CD14-positive monocyte (primary cell): ENCODE measurements at regions not wholly inside any gene's neighbourhood (a gene's known extent, or its start where the extent isn't known, plus 50 kb on each side); places are given as distances from the start of the nearest gene placed in this dataset.

Experiments
- DNase-seq, 3 donors: peaks; one replicate each; pipeline ENCODE4 v3.0.0-alpha.2; 2011 to 2022
- H2AFZ ChIP-seq: 2 replicates; pipeline ENCODE4 v1.6.0; 2012; ENCODE audit warnings: mild to moderate bottlenecking, low read depth, low read length, inconsistent platforms; ENCODE audit not compliant: insufficient read depth, poor library complexity, severe bottlenecking
- H3K27ac ChIP-seq, 2 donors: 1 replicate in 1 of 2; 2 replicates in 1 of 2; pipeline ENCODE4 v1.5.1; 2012 to 2013; ENCODE audit warnings: low read length in 2 of 2, control low read depth in 1 of 2, inconsistent platforms in 1 of 2, low read depth in 1 of 2, mild to moderate bottlenecking in 1 of 2
- H3K27me3 ChIP-seq, 2 donors: one replicate each; pipeline versions ENCODE4 v1.6.0 to v1.6.1; 2011 to 2013; ENCODE audit warnings: low read length in 2 of 2; ENCODE audit not compliant: control insufficient read depth in 2 of 2, insufficient read depth in 2 of 2
- H3K36me3 ChIP-seq, 2 donors: replicated peaks in 1 of 2; 1 replicate in 1 of 2; 2 replicates in 1 of 2; pipeline versions ENCODE4 v1.5.1 to v1.6.1; 2012 to 2013; ENCODE audit warnings: low read length in 2 of 2, control low read depth in 1 of 2, inconsistent platforms in 1 of 2, mild to moderate bottlenecking in 1 of 2; ENCODE audit not compliant: insufficient read depth in 2 of 2, control insufficient read depth in 1 of 2
- H3K4me1 ChIP-seq, 2 donors: 1 replicate in 1 of 2; 2 replicates in 1 of 2; pipeline versions ENCODE4 v1.5.1 to v1.6.1; 2012 to 2013; ENCODE audit warnings: low read length in 2 of 2, control low read depth in 1 of 2, inconsistent platforms in 1 of 2, mild to moderate bottlenecking in 1 of 2, moderate library complexity in 1 of 2; ENCODE audit not compliant: insufficient read depth in 2 of 2, control insufficient read depth in 1 of 2
- H3K4me2 ChIP-seq: replicated peaks from 2 replicates; pipeline ENCODE3; 2012; ENCODE audit warnings: low read length, moderate library complexity, mild to moderate bottlenecking; ENCODE audit not compliant: poor library complexity, severe bottlenecking; ENCODE audit errors: extremely low read depth
- H3K4me3 ChIP-seq, 3 experiments: fragments of 200-600 bp in 1 of 3; sonication (generic) in 1 of 3; replicated peaks in 1 of 3; 1 replicate in 2 of 3; 2 replicates in 1 of 3; pipeline ENCODE4 v1.5.1; 2011 to 2013; ENCODE audit warnings: low read length in 3 of 3, mild to moderate bottlenecking in 3 of 3, control low read depth in 2 of 3, low read depth in 2 of 3, inconsistent platforms in 1 of 3, moderate library complexity in 1 of 3
- H3K79me2 ChIP-seq: 2 replicates; pipeline ENCODE4 v1.6.0; 2012; ENCODE audit warnings: mild to moderate bottlenecking, control low read depth, inconsistent platforms, low read length, moderate library complexity; ENCODE audit not compliant: insufficient read depth
- H3K9ac ChIP-seq: 2 replicates; pipeline ENCODE4 v1.6.0; 2017; ENCODE audit warnings: low read length, mild to moderate bottlenecking; ENCODE audit not compliant: insufficient read depth, poor library complexity, severe bottlenecking
- H3K9me3 ChIP-seq, 2 donors: replicated peaks in 1 of 2; 1 replicate in 1 of 2; 2 replicates in 1 of 2; pipeline versions ENCODE4 v1.5.1 to v1.6.1; 2012 to 2013; ENCODE audit warnings: low read length in 2 of 2, control low read depth in 1 of 2; ENCODE audit not compliant: control insufficient read depth in 1 of 2, insufficient read depth in 1 of 2
- H4K20me1 ChIP-seq: 2 replicates; pipeline ENCODE4 v1.6.0; 2012; ENCODE audit warnings: mild to moderate bottlenecking, low read length, control low read depth, moderate library complexity; ENCODE audit not compliant: insufficient read depth
- H3K27ac Mint-ChIP-seq, 7 donors: one replicate each; pipeline ENCODE4 v1.8.0; 2020; ENCODE audit warnings: mild to moderate bottlenecking in 7 of 7, mixed read lengths in 7 of 7, moderate library complexity in 6 of 7, inconsistent platforms in 2 of 7
- H3K27me3 Mint-ChIP-seq, 3 donors: one replicate each; pipeline ENCODE4 v1.8.0; 2021 to 2022; ENCODE audit warnings: low read depth in 3 of 3, mild to moderate bottlenecking in 3 of 3, mixed read lengths in 3 of 3, moderate library complexity in 3 of 3, inconsistent platforms in 1 of 3
- H3K36me3 Mint-ChIP-seq, 2 donors: one replicate each; pipeline ENCODE4 v1.8.0; 2020; ENCODE audit warnings: mixed read lengths in 2 of 2, inconsistent platforms in 1 of 2, mild to moderate bottlenecking in 1 of 2
- H3K4me1 Mint-ChIP-seq: one replicate; pipeline ENCODE4 v1.8.0; 2020; ENCODE audit warnings: mild to moderate bottlenecking, mixed read lengths
- H3K4me3 Mint-ChIP-seq, 2 donors: one replicate each; pipeline ENCODE4 v1.8.0; 2020; ENCODE audit warnings: mild to moderate bottlenecking in 2 of 2, mixed read lengths in 2 of 2, moderate library complexity in 1 of 2
- H3K9me3 Mint-ChIP-seq, 7 donors: one replicate each; pipeline ENCODE4 v1.8.0; 2020 to 2022; ENCODE audit warnings: mixed read lengths in 7 of 7, mild to moderate bottlenecking in 6 of 7, moderate library complexity in 6 of 7, inconsistent platforms in 2 of 7
- WGBS: methylation state at CpG from one replicate; pipeline ENCODE4 v1.1.5; 2013; ENCODE audit warnings: missing lambda C conversion rate; ENCODE audit not compliant: insufficient coverage; 5-methylcytosine and 5-hydroxymethylcytosine counted together
- intact Hi-C, 2 donors: fragments of 100-400 bp; cut with micrococcal nuclease; formaldehyde crosslinking; loops; one replicate each; pipeline versions ENCODE4 v1.15.0 to v1.15.1; 2023
- TF ChIP-seq, protein P1 (sequence below): fragments of 200-600 bp; IDR thresholded peaks from one replicate; pipeline ENCODE4 v1.8.0; 2022; ENCODE audit warnings: antibody characterized with exemption, mild to moderate bottlenecking

- no peak overlapping the region for H3K4me3 ChIP-seq
- no peak overlapping the region for H3K9ac ChIP-seq
- H3K27ac ChIP-seq: no peak overlapping the region
- no peak overlapping the region for H3K27ac Mint-ChIP-seq
- H3K36me3 Mint-ChIP-seq: no peaks in the 10 kb centered on the region
- peaks cover 0 to 10% (median 4%) of the 10 kb centered on the region in 7 donors for H3K9me3 Mint-ChIP-seq
- H3K27me3 Mint-ChIP-seq: peaks cover 0 to 2% (median 0%) of the 10 kb centered on the region in 3 donors
- no peak overlapping the region for H2AFZ ChIP-seq
- no peak for DNase-seq
- no peak overlapping the region for H3K4me2 ChIP-seq
- H4K20me1 ChIP-seq: no peaks in the 10 kb centered on the region
- no peaks in the 10 kb centered on the region for H3K79me2 ChIP-seq
- H3K4me1 Mint-ChIP-seq: no peaks in the 10 kb centered on the region
- H3K4me3 Mint-ChIP-seq: no peak overlapping the region
- no peaks in the 10 kb centered on the region for H3K36me3 ChIP-seq
- H3K9me3 ChIP-seq: peaks cover 0 to 4% of the 10 kb centered on the region in 2 donors
- no peaks in the 10 kb centered on the region for H3K4me1 ChIP-seq
- TF ChIP-seq, protein P1, sequence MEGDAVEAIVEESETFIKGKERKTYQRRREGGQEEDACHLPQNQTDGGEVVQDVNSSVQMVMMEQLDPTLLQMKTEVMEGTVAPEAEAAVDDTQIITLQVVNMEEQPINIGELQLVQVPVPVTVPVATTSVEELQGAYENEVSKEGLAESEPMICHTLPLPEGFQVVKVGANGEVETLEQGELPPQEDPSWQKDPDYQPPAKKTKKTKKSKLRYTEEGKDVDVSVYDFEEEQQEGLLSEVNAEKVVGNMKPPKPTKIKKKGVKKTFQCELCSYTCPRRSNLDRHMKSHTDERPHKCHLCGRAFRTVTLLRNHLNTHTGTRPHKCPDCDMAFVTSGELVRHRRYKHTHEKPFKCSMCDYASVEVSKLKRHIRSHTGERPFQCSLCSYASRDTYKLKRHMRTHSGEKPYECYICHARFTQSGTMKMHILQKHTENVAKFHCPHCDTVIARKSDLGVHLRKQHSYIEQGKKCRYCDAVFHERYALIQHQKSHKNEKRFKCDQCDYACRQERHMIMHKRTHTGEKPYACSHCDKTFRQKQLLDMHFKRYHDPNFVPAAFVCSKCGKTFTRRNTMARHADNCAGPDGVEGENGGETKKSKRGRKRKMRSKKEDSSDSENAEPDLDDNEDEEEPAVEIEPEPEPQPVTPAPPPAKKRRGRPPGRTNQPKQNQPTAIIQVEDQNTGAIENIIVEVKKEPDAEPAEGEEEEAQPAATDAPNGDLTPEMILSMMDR: no peak
- intact Hi-C loops: no loop called here
- no peaks in the 10 kb centered on the region for H3K27me3 ChIP-seq
Measured at GRCh38 chr12:127657036-127657435, 609.9 kb upstream of the TMEM132C start.

DNA sequence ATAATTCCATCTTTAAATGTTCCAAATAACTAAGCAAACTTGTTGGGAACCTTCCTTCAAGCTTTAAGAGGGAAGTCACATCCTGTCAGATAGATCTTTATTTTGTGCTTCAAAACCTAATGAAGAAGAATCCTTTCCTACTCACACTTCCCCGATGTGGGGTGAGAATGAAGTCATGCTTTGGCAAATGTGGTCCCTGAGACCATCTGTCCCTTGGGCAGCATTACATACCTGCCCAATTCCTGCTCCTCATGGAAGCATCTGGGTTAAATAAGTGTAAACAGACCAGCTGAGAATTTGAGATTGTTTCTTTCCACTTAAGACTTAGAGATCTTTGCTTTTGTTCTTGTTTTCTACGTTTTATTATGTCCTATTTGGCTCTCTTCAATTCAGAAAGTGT is 606.0 kb upstream of the TMEM132C start:
- no peak overlapping the region for H3K4me2 ChIP-seq
- no peaks in the 10 kb centered on the region for H3K4me1 ChIP-seq
- DNase-seq: no peak
- Mint-ChIP-seq H3K36me3 (no peaks in the 10 kb centered on the region), H3K9me3 (peaks cover 0 to 6% (median 3%) of the 10 kb centered on the region in 7 donors), H3K4me3 (no peak overlapping the region), H3K27me3 (peaks cover 0 to 2% (median 1%) of the 10 kb centered on the region in 3 donors), H3K27ac (no peak overlapping the region), H3K4me1 (no peaks in the 10 kb centered on the region)
- no peaks in the 10 kb centered on the region for H4K20me1 ChIP-seq
- intact Hi-C loops: no loop called here
- H3K27me3 ChIP-seq: no peaks in the 10 kb centered on the region
- TF ChIP-seq, protein P1: no peak
- H3K27ac ChIP-seq: no peak overlapping the region
- no peak overlapping the region for H3K9ac ChIP-seq
- H2AFZ ChIP-seq: no peak overlapping the region
- no peaks in the 10 kb centered on the region for H3K36me3 ChIP-seq
- no peaks in the 10 kb centered on the region for H3K79me2 ChIP-seq
- no peak overlapping the region for H3K4me3 ChIP-seq
- WGBS: no CpG with 5 or more reads among the region's 2 CpGs
- no peaks in the 10 kb centered on the region for H3K9me3 ChIP-seq
